Endothelial cell of umbilical vein (primary cell): ENCODE measurements at regions not wholly inside any gene's neighbourhood (a gene's known extent, or its start where the extent isn't known, plus 50 kb on each side); places are given as distances from the start of the nearest gene placed in this dataset.

Source experiments
- BruUV-seq: library from RNA; stranded (reverse); fragments of 400-500 nt; replicated peaks from 2 replicates; lab custom pipeline; 2021; lab: Mats Ljungman, UMichigan
- CTCF ChIA-PET: fragments of 300-600, 350-600 bp; sonication (Branson Sonifier 250); formaldehyde crosslinking; loops from one replicate; lab custom pipeline; 2021; ENCODE audit warnings: antibody characterized with exemption, inconsistent platforms; lab: Charles Lee
- POLR2A ChIA-PET: fragments of 300-600, 350-600 bp; sonication (Branson Sonifier 250); formaldehyde crosslinking; loops from one replicate; lab custom pipeline; 2021; ENCODE audit warnings: antibody characterized with exemption, inconsistent platforms; lab: Charles Lee
- DNase-seq: peaks from one replicate; pipeline ENCODE4 v3.0.0-alpha.2; 2011; ENCODE audit warnings: low read depth, low spot score
- FAIRE-seq: peaks from 2 replicates; lab custom pipeline; 2011; peaks lifted over from hg19 to GRCh38; lab: Jason Lieb, UNC
- H2AFZ ChIP-seq: 2 replicates; pipeline ENCODE4 v1.6.0; 2012; ENCODE audit warnings: low read depth, low read length, control low read depth, inconsistent platforms
- H3K27ac ChIP-seq: 2 replicates; pipeline ENCODE4 v1.5.1; 2011; ENCODE audit warnings: low read depth, mild to moderate bottlenecking, control low read depth, low read length, moderate library complexity; ENCODE audit not compliant: insufficient read depth
- H3K27me3 ChIP-seq, 2 experiments: 2 replicates each; pipeline versions ENCODE4 v1.6.0 to v1.6.1; 2011; ENCODE audit warnings: low read length in 2 of 2, mixed read lengths in 1 of 2; ENCODE audit not compliant: control insufficient read depth in 2 of 2, insufficient read depth in 2 of 2
- H3K36me3 ChIP-seq, 2 experiments: 2 replicates in 1 of 2; 3 replicates in 1 of 2; pipeline ENCODE4 v1.5.1; 2011; ENCODE audit warnings: low read length in 2 of 2, mild to moderate bottlenecking in 1 of 2, moderate library complexity in 1 of 2; ENCODE audit not compliant: control insufficient read depth in 2 of 2, insufficient read depth in 2 of 2; ENCODE audit errors: extremely low read depth in 1 of 2
- H3K4me1 ChIP-seq: 3 replicates; pipeline ENCODE4 v1.5.1; 2011; ENCODE audit warnings: mild to moderate bottlenecking, low read length; ENCODE audit not compliant: control insufficient read depth, insufficient read depth; ENCODE audit errors: extremely low read depth
- H3K4me2 ChIP-seq: 2 replicates; pipeline ENCODE4 v1.6.1; 2011; ENCODE audit warnings: low read length, control low read depth, mixed read lengths; ENCODE audit not compliant: insufficient read depth
- H3K4me3 ChIP-seq, 3 experiments: fragments of 200-600 bp in 1 of 3; sonication (generic), shearing (Covaris generic) in 1 of 3; replicated peaks in 1 of 3; 2 replicates each; pipeline ENCODE4 v1.5.1; 2011 to 2016; ENCODE audit warnings: control low read depth in 3 of 3, low read length in 3 of 3, mild to moderate bottlenecking in 2 of 3, inconsistent platforms in 1 of 3, low read depth in 1 of 3, moderate library complexity in 1 of 3; ENCODE audit not compliant: insufficient read depth in 1 of 3
- H3K79me2 ChIP-seq: 2 replicates; pipeline ENCODE4 v1.6.0; 2012; ENCODE audit warnings: low read length, inconsistent platforms; ENCODE audit not compliant: control insufficient read depth, insufficient read depth
- H3K9ac ChIP-seq: replicated peaks from 2 replicates; pipeline ENCODE3; 2011; ENCODE audit warnings: low read length, control low read depth; ENCODE audit not compliant: insufficient read depth; ENCODE audit errors: extremely low read depth
- H3K9me1 ChIP-seq: replicated peaks from 3 replicates; pipeline ENCODE4 v1.6.0; 2011; ENCODE audit warnings: mild to moderate bottlenecking, low read length; ENCODE audit not compliant: control insufficient read depth, insufficient read depth; ENCODE audit errors: extremely low read depth
- H3K9me3 ChIP-seq: replicated peaks from 2 replicates; pipeline ENCODE4 v1.5.1; 2012; ENCODE audit warnings: low read length, inconsistent platforms; ENCODE audit not compliant: control insufficient read depth, insufficient read depth
- H4K20me1 ChIP-seq: replicated peaks from 2 replicates; pipeline ENCODE3; 2011; ENCODE audit warnings: mild to moderate bottlenecking, low read length; ENCODE audit not compliant: control insufficient read depth, insufficient read depth; ENCODE audit errors: extremely low read depth
- CTCF ChIP-seq, 2 donors: IDR thresholded peaks; 1 replicate in 1 of 2; 2 replicates in 1 of 2; pipeline ENCODE4 v1.5.1; 2011; ENCODE audit warnings: low read length in 2 of 2, mild to moderate bottlenecking in 2 of 2, moderate library complexity in 2 of 2, control low read depth in 1 of 2, inconsistent platforms in 1 of 2, low read depth in 1 of 2; ENCODE audit not compliant: insufficient read depth in 1 of 2; ENCODE audit errors: extremely low read depth in 1 of 2
- EZH2 ChIP-seq: IDR thresholded peaks from 2 replicates; pipeline ENCODE4 v1.6.1; 2012; ENCODE audit warnings: borderline replicate concordance, low read depth, mild to moderate bottlenecking, moderate library complexity, low read length, inconsistent platforms; ENCODE audit not compliant: severe bottlenecking
- FOS ChIP-seq: IDR thresholded peaks from 2 replicates; pipeline ENCODE4 v1.6.1; 2011; ENCODE audit warnings: mild to moderate bottlenecking, low read length, moderate library complexity, borderline replicate concordance; ENCODE audit not compliant: insufficient read depth
- GATA2 ChIP-seq: IDR thresholded peaks from 2 replicates; pipeline ENCODE4 v1.7.0; 2011; ENCODE audit warnings: low read depth, mild to moderate bottlenecking, moderate library complexity, mixed read lengths, low read length; ENCODE audit not compliant: insufficient read length, insufficient read depth
- JUN ChIP-seq: IDR thresholded peaks from 2 replicates; pipeline ENCODE4 v1.6.1; 2011; ENCODE audit warnings: borderline replicate concordance, low read depth; ENCODE audit not compliant: insufficient read length, insufficient read depth
- MAX ChIP-seq: IDR thresholded peaks from 2 replicates; pipeline ENCODE4 v1.6.1; 2011; ENCODE audit not compliant: insufficient read depth, insufficient read length
- MYC ChIP-seq: IDR thresholded peaks from one replicate; pipeline ENCODE4 v1.6.1; 2011; ENCODE audit warnings: mild to moderate bottlenecking, low read depth, low read length
- POLR2A ChIP-seq: IDR thresholded peaks from 2 replicates; pipeline ENCODE4 v1.6.1; 2012; ENCODE audit warnings: low read depth, mild to moderate bottlenecking, control low read depth, low read length
- POLR2AphosphoS5 ChIP-seq: IDR thresholded peaks from 2 replicates; pipeline ENCODE4 v1.6.1; 2012; ENCODE audit warnings: low read depth, mild to moderate bottlenecking, control low read depth, low read length, moderate library complexity; ENCODE audit not compliant: insufficient read depth
- dilution Hi-C: fragments of 300-500 bp; cut with MboI; formaldehyde crosslinking; loops from one replicate; pipeline ENCODE4 v1.15.0; 2019; ENCODE audit warnings: low sequenced_read_pairs; ENCODE audit not compliant: extremely low pct_ligation_motif_present
- intact Hi-C: fragments of 100-400 bp; cut with micrococcal nuclease; formaldehyde crosslinking; loops from one replicate; pipeline ENCODE4 v1.10.0; 2022

GRCh38 chr1:5410652-5411051 lies 581.6 kb downstream of the NPHP4 start:
- H3K79me2 ChIP-seq: no peaks in the 10 kb centered on the region
- ChIA-PET POLR2A (no interaction called here), CTCF (no interaction called here)
- no peaks in the 10 kb centered on the region for H3K36me3 ChIP-seq
- FAIRE-seq (no peak), DNase-seq (no peak)
- H3K4me1 ChIP-seq: no peaks in the 10 kb centered on the region
- H3K27ac ChIP-seq: no peak overlapping the region
- no peak overlapping the region for H3K9ac ChIP-seq
- dilution Hi-C loops (no loop called here), intact Hi-C loops (no loop called here)
- H2AFZ ChIP-seq: no peak overlapping the region
- no peaks in the 10 kb centered on the region for H4K20me1 ChIP-seq
- no peaks in the 10 kb centered on the region for H3K27me3 ChIP-seq
- no peak overlapping the region for H3K4me3 ChIP-seq
- no peaks in the 10 kb centered on the region for H3K9me1 ChIP-seq
- H3K4me2 ChIP-seq: no peak overlapping the region
- H3K9me3 ChIP-seq: peaks cover 8% of the 10 kb centered on the region
- TF ChIP-seq FOS: no peak
- no peak for TF ChIP-seq MYC
- no peak for TF ChIP-seq EZH2
- no peak for TF ChIP-seq CTCF (IDR thresholded peaks at IDR 0.05; ENCODE audit: extremely low read depth in 1 of 2, insufficient read depth in 1 of 2, low read depth in 1 of 2, low read length in 2 of 2)
- TF ChIP-seq POLR2AphosphoS5: no peak
- no peak for TF ChIP-seq POLR2A
- no peak for TF ChIP-seq GATA2
- BruUV-seq: no TSS peak

- no peaks in the 10 kb centered on the region for H3K36me3 ChIP-seq
- no peak overlapping the region for H3K9ac ChIP-seq
- H3K4me3 ChIP-seq: no peak overlapping the region
- FAIRE-seq: no peak
- dilution Hi-C loops (no loop called here), intact Hi-C loops (no loop called here)
- H3K79me2 ChIP-seq: no peaks in the 10 kb centered on the region
- ChIA-PET CTCF (no interaction called here), POLR2A (no interaction called here)
- peaks cover 15% of the 10 kb centered on the region for H3K9me3 ChIP-seq
- no peak overlapping the region for H2AFZ ChIP-seq
- no peak overlapping the region for H3K27ac ChIP-seq
- H3K27me3 ChIP-seq: no peaks in the 10 kb centered on the region
- no TSS peak for BruUV-seq
- no peaks in the 10 kb centered on the region for H3K4me1 ChIP-seq
- no peak overlapping the region for H3K4me2 ChIP-seq
- H4K20me1 ChIP-seq: no peaks in the 10 kb centered on the region
- TF ChIP-seq JUN (no peak), FOS (no peak), MYC (no peak), MAX (no peak), POLR2AphosphoS5 (no peak), GATA2 (no peak), POLR2A (no peak), EZH2 (no peak), CTCF (IDR thresholded peaks at IDR 0.05; ENCODE audit: extremely low read depth in 1 of 2, insufficient read depth in 1 of 2, low read depth in 1 of 2, low read length in 2 of 2) (no peak)
- no peak for DNase-seq
- no peaks in the 10 kb centered on the region for H3K9me1 ChIP-seq
These were observed 583.8 kb downstream of the NPHP4 start for GRCh38 chr1:5408401-5408800.
